HG03064 (cell line): ENCODE measurements at regions not wholly inside any gene's neighbourhood (a gene's known extent, or its start where the extent isn't known, plus 50 kb on each side); places are given as distances from the start of the nearest gene placed in this dataset.
"Not testable (repeated sequence)": the region's sequence is repeated elsewhere in the genome, so short reads cannot be mapped to it uniquely, and the experiment has no call there.

Experiments used
- ATAC-seq: cut with Tn5 transposase; IDR thresholded peaks from one replicate; pipeline ENCODE4 v1.9.1; 2021; ENCODE audit warnings: low read depth; ENCODE audit not compliant: unreplicated experiment

DNA sequence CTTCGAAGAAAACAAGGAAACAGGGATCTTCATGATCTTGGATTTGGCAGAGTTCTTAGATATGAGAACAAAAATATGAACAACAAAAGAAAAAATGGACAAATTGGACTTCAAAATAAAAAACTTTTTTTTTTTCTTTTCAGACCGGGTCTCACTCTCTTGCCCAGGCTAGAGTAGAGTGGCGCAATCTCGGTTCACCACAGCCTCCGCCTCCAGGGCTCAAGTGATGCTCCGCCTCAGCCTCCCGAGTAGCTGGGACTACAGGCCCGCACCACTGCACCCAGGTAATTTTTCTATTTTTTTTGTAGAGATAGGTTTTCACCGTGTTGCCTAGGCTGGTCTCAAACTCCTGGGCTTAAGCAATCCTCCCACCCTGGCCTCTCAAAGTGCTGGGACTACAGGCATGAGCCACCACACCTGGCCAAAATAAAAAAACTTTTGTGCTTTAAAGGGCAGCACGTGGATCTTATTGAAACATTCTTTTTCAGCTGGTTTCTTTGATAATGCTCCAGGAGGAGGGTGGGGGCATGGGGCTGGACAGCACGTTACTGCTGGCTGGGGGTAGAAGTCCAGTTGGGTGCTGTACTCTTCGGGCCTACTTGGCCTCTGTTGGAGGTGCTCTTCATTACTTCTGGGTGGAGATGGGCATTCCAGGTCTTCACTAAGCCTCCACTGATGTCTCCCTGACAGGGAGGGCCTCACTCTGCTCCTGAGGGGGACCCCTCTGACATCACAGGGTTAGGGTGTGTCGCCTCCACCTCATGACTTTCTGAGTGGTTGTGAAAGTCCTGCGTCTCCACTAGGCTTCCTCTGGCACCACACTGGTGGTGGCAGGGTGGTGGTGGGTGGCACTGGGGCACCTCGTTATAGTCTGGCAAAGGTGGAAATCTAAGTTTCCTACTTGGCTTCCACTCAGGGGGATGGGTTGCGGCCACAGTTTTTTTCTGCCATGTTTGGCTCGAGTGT, 150.5 kb upstream of the XPO1 start:
- no peak for ATAC-seq

GRCh38 chr2:61679096-61679495, 140.9 kb upstream of the XPO1 start:
- ATAC-seq, result no peak

- no peak for ATAC-seq
Observed at GRCh38 chr2:61677942-61678341, 139.8 kb upstream of the XPO1 start.

- ATAC-seq, result no peak
Observed at GRCh38 chr2:61677306-61677705, 139.2 kb upstream of the XPO1 start.

DNA sequence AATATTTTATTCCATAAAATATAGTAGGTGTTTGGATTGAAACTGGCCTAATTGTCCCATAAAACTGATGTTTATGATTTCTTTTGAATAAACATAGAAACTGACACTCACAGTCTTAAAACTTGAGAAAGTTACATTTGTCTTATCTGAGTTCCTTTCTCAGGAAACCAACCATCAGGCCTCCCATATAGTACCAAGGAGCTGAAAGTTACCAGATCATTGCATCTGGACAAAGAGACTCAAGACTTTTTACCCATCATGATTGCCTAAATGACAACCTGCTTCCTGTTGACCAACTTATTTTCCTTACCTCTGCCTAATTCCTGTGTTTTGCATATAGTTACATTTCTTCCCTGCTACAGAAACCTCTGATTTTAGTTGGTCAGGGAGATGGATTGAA, 137.0 kb upstream of the XPO1 start:
- ATAC-seq, result no peak

GRCh38 chr2:61671561-61672315, 133.6 kb upstream of the XPO1 start:
- no peak for ATAC-seq

DNA sequence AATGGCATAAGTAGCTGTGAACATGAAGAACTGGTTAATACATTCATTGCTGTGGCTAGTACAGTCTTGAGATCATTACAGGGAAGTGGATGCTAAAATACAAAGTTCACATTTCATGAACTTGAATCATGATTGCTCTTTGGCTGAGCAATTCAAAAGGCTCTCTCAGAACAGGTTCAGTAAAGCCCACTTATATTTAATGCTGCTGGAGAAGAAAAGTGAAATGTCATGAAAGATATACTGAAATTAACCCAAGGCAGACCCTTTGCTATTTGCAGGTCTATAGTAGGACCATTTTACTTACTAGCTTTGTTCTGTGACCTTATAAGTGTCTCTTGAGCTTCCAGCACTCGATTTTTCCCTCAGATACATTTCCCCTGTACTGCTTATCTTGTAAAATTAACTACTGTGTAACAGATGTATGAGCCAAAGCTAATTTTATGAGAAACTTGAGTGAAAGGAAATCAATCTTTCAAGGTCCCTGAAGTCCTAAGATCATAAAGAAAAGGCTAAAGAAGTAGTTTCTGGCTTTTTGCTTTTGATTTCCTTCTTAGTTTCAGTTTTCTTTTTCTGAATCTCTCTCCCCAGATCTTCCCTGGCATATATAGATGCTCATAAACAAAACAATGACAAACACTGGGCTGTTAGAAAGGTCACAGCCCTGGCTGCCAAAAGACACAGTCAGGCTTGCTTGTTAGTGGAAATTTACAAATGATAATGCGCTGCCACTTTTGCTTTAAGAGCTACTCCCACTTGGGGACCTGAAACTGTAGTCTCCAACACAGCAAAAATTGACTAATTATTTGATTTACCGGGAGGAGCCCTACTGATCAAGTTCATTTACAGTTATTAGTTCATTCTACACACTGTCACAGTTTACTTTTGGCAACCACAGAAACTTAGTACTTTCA, 132.7 kb upstream of the XPO1 start:
- ATAC-seq, result no peak

- ATAC-seq, result no peak
Observed at GRCh38 chr2:61664190-61664589, 126.0 kb upstream of the XPO1 start.

GRCh38 chr2:61662990-61663389, 124.8 kb upstream of the XPO1 start:
- ATAC-seq, result no peak

DNA sequence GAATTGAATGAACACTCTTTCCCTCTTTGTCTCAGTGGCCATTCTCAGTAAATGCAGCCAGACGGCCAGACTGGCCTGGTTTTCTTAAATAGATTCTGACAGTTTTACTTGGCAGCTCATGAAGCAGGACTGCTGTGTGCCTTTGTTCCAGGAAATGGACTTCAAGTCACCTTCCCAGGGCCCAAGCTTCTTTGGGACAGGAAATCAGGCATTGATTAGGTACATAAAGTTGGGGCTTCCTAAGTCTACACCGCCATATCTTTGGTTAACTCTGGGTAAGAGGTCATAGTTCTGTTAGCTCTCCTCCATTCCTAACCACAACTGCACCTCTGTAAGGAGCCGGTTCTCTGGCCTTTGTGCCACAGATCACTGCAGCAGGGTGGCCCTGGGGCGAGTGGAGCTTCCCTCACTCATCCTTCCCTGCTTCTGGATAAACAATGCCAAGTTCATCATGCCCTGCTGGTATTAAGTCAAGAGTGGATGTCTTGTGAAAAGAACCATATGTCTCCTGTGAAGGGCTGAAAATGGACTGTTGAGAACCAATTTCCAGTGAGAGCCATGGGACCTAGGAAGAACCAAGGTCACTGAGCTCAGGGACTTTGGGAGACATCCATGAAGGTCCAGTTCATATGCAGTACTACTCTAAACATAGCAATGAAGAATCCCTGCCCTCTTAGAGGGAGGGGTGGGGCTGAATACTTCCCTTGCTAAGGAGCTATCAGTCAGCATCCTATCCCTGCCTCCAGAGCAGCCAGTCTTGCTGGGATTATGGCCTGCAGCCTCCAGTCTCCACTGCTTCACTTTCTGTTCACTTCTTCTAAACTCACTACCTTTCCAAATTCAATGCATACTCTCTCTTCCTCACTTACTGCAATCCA, 122.6 kb upstream of the XPO1 start:
- ATAC-seq, result no peak

DNA sequence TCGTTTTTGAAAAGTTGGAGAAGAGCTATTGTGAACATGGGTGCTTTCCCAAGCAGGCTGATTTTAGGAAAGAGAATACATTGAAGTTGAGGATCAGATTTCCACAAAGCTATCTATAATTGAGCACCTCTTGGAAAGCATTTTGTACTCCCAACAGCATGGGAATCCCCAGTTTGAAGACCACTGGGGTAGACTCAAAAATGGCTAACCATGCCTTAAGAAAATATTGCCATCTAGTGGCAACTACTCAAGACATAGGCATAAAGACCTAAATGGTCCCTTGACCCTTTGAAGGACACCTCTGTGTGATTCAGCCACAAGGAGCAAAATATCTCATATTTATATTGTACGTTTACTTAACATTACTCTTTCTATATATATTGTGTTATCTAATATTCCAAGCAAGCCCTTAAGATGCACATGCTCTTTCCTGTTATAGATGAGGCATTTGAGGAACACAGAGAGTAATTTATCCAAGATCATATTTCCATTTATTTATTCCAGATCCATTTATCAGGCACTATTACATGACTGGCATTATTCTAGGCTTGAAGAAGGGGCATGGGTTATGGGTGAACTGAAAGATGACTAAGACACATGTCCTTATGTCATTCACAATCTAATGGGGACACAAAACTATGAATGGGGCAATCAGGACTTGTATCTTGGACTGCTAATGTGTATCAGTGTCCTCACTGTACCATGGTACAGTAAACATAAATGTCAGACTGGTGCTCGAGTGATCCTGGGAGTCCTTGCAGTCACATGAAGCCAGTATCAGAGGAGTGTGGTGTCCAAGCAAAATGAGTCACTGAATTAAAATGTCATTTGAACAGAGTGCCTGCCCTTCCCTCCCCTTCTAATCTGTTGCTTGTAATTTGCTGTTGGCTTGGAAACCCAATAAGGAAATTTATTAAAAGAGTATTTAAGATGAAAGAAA, 121.0 kb upstream of the XPO1 start:
- ATAC-seq, result no peak

- not testable (repeated sequence) for ATAC-seq
Observed at GRCh38 chr2:61649946-61650345, 111.8 kb upstream of the XPO1 start.

- no peak for ATAC-seq
Observed at GRCh38 chr2:61649021-61649420, 110.9 kb upstream of the XPO1 start.

DNA sequence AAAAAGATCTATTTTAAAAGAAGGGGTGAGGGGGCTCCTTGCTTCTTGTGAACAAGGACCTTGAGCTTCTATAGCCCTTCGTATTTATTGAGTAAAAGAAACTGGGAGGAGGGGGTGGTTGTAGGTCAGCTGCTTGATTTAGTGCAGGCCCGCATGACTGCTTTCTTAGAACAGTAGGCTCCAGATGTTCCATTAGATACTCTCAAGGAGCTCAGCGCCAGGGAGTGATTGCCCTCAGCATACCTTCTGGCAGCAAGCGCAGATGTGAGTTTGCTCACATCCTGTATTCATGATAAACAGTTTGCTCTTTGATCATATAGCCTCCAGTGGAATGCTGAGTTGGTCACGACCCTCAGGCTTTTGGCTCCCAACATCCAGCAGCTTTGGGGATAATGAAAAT, 108.9 kb upstream of the XPO1 start:
- no peak for ATAC-seq

DNA sequence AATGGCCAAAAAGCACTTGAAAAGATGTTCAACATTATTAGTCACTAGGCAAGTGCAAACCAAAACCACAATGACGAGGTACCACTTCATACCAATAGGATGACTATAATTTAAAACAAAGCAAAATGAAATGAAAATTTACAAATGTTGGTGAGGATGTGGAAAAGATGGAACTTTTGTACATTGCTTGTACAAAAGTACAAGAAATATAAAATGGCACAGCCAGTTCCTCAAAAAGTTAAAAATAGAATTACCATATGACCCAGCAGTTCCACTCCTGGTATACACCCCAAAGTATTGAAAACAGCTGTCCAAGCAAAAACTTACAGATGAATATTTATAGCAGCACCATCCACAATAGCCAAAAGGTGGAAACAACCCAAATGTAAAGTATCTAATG, 107.8 kb upstream of the XPO1 start:
- ATAC-seq, result no peak

- not testable (repeated sequence) for ATAC-seq
Observed at GRCh38 chr2:61643153-61643552, 105.0 kb upstream of the XPO1 start.

- ATAC-seq, result no peak
Observed at GRCh38 chr2:61640406-61640805, 102.2 kb upstream of the XPO1 start.

DNA sequence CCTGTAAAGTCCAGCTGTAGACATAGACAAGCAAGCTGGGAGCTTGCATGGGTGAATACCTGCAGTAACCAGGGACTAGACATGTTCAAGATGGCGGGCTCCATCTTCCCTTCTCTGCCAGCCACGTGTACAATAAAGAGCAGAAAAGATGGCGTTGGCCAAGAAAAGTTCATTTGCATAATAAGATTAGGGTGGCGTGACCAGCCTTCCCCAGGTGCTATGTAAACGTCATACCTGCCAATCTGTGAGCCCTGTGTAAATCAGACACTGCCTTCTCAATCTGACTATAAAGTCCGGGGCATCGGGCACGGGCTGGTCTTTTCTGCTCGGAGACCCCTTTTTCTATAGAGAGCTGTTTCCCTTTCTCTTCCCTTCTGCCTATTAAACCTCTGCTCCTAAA, 101.6 kb upstream of the XPO1 start:
- no peak for ATAC-seq

DNA sequence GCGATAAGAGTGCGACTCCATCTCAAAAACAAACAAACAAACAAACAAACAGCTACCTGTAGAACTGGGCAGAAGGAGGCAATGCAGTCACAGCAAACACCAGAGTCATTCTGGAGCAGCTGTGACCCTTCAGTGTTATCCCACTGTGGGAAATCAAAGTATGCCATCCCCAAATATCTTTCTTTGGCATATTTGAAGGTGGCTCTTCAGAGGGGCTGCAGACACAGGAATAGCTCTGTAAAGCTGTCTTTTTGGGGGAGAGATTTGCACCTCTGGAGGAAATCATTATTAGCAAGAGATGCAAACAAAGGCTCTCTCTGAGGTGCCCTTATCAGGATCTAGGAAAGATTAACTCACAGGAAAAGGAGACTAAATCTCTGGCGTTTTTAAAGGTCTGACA, 98.5 kb upstream of the XPO1 start:
- ATAC-seq, result no peak
